ENCODE measurements at regions not wholly inside any gene's neighbourhood (a gene's known extent, or its start where the extent isn't known, plus 50 kb on each side); places are given as distances from the start of the nearest gene placed in this dataset.
"Not testable (repeated sequence)": the region's sequence is repeated elsewhere in the genome, so short reads cannot be mapped to it uniquely, and the experiment has no call there.

- H3K4me1 ChIP-seq (ENCODE audit: insufficient read depth, low read length); H3K9me3 ChIP-seq (ENCODE audit: low read length); H3K4me2 ChIP-seq (ENCODE audit: low read depth, low read length); POLR2A ChIA-PET; BruUV-seq (replicated peaks); H3K36me3 ChIP-seq (replicated peaks in 1 of 2; ENCODE audit: control insufficient read depth in 1 of 2, insufficient read depth in 2 of 2, low read length in 2 of 2); DNase-seq (ENCODE audit: low spot score); H2AFZ ChIP-seq (ENCODE audit: low read length); H4K20me1 ChIP-seq (ENCODE audit: insufficient read depth, low read length); H3K27me3 ChIP-seq (ENCODE audit: control insufficient read depth in 1 of 2, insufficient read depth in 2 of 2, low read length in 2 of 2); H3K4me3 ChIP-seq (replicated peaks in 1 of 3; ENCODE audit: insufficient read depth in 1 of 3, low read depth in 2 of 3, low read length in 3 of 3); FAIRE-seq; H3K9ac ChIP-seq (ENCODE audit: insufficient read depth, low read depth, low read length); intact Hi-C loops (cut with micrococcal nuclease; ENCODE audit: unreplicated experiment); CTCF ChIA-PET (ENCODE audit: low intra/inter-chr PET ratio, low total read pairs); in situ Hi-C loops (cut with HindIII; ENCODE audit: extremely low pct_ligation_motif_present, low pct_unique_long_range_greater_than_20kb); ATAC-seq; H3K27ac ChIP-seq (ENCODE audit: extremely low read length, insufficient read depth, low read length); H3K79me2 ChIP-seq (ENCODE audit: insufficient read depth, low read length): not testable (repeated sequence)
- WGBS (ENCODE audit: low lambda C conversion rate) = 95% methylated on average over 4 of the region's 4 CpGs
Measured at GRCh38 chr5:21480054-21480453, 1373.1 kb downstream of the CDH12 start.

GRCh38 chr5:21473981-21474380, 1379.2 kb downstream of the CDH12 start:
- FAIRE-seq; POLR2A ChIA-PET; DNase-seq (ENCODE audit: low spot score); H3K4me2 ChIP-seq (ENCODE audit: low read depth, low read length); H3K4me1 ChIP-seq (ENCODE audit: insufficient read depth, low read length); H3K9me3 ChIP-seq (ENCODE audit: low read length); intact Hi-C loops (cut with micrococcal nuclease; ENCODE audit: unreplicated experiment); H3K9ac ChIP-seq (ENCODE audit: insufficient read depth, low read depth, low read length); H3K27me3 ChIP-seq (ENCODE audit: control insufficient read depth in 1 of 2, insufficient read depth in 2 of 2, low read length in 2 of 2); H3K36me3 ChIP-seq (replicated peaks in 1 of 2; ENCODE audit: control insufficient read depth in 1 of 2, insufficient read depth in 2 of 2, low read length in 2 of 2); H3K79me2 ChIP-seq (ENCODE audit: insufficient read depth, low read length); ATAC-seq; H2AFZ ChIP-seq (ENCODE audit: low read length); BruUV-seq (replicated peaks); in situ Hi-C loops (cut with HindIII; ENCODE audit: extremely low pct_ligation_motif_present, low pct_unique_long_range_greater_than_20kb); CTCF ChIA-PET (ENCODE audit: low intra/inter-chr PET ratio, low total read pairs); H4K20me1 ChIP-seq (ENCODE audit: insufficient read depth, low read length); H3K27ac ChIP-seq (ENCODE audit: extremely low read length, insufficient read depth, low read length); H3K4me3 ChIP-seq (replicated peaks in 1 of 3; ENCODE audit: insufficient read depth in 1 of 3, low read depth in 2 of 3, low read length in 3 of 3): not testable (repeated sequence)
- WGBS (ENCODE audit: low lambda C conversion rate) = 95% methylated on average over 6 of the region's 6 CpGs

GRCh38 chr5:21473436-21473835, 1379.7 kb downstream of the CDH12 start:
- ATAC-seq; in situ Hi-C loops (cut with HindIII; ENCODE audit: extremely low pct_ligation_motif_present, low pct_unique_long_range_greater_than_20kb); POLR2A ChIA-PET; H3K4me3 ChIP-seq (replicated peaks in 1 of 3; ENCODE audit: insufficient read depth in 1 of 3, low read depth in 2 of 3, low read length in 3 of 3); H3K27ac ChIP-seq (ENCODE audit: extremely low read length, insufficient read depth, low read length); DNase-seq (ENCODE audit: low spot score); CTCF ChIA-PET (ENCODE audit: low intra/inter-chr PET ratio, low total read pairs); H3K79me2 ChIP-seq (ENCODE audit: insufficient read depth, low read length); H4K20me1 ChIP-seq (ENCODE audit: insufficient read depth, low read length); H3K36me3 ChIP-seq (replicated peaks in 1 of 2; ENCODE audit: control insufficient read depth in 1 of 2, insufficient read depth in 2 of 2, low read length in 2 of 2); H2AFZ ChIP-seq (ENCODE audit: low read length); H3K4me2 ChIP-seq (ENCODE audit: low read depth, low read length); H3K9me3 ChIP-seq (ENCODE audit: low read length); BruUV-seq (replicated peaks); H3K4me1 ChIP-seq (ENCODE audit: insufficient read depth, low read length); intact Hi-C loops (cut with micrococcal nuclease; ENCODE audit: unreplicated experiment); H3K27me3 ChIP-seq (ENCODE audit: control insufficient read depth in 1 of 2, insufficient read depth in 2 of 2, low read length in 2 of 2); FAIRE-seq; H3K9ac ChIP-seq (ENCODE audit: insufficient read depth, low read depth, low read length): not testable (repeated sequence)
- WGBS (ENCODE audit: low lambda C conversion rate) = 86% methylated on average over 11 of the region's 13 CpGs

GRCh38 chr5:21471691-21472090, 1381.5 kb downstream of the CDH12 start:
- CTCF ChIA-PET (ENCODE audit: low intra/inter-chr PET ratio, low total read pairs); H3K79me2 ChIP-seq (ENCODE audit: insufficient read depth, low read length); H3K27ac ChIP-seq (ENCODE audit: extremely low read length, insufficient read depth, low read length); H3K9ac ChIP-seq (ENCODE audit: insufficient read depth, low read depth, low read length); DNase-seq (ENCODE audit: low spot score); BruUV-seq (replicated peaks); H3K36me3 ChIP-seq (replicated peaks in 1 of 2; ENCODE audit: control insufficient read depth in 1 of 2, insufficient read depth in 2 of 2, low read length in 2 of 2); FAIRE-seq; POLR2A ChIA-PET; in situ Hi-C loops (cut with HindIII; ENCODE audit: extremely low pct_ligation_motif_present, low pct_unique_long_range_greater_than_20kb); H4K20me1 ChIP-seq (ENCODE audit: insufficient read depth, low read length); intact Hi-C loops (cut with micrococcal nuclease; ENCODE audit: unreplicated experiment); ATAC-seq; H3K4me1 ChIP-seq (ENCODE audit: insufficient read depth, low read length); H2AFZ ChIP-seq (ENCODE audit: low read length); H3K9me3 ChIP-seq (ENCODE audit: low read length); H3K27me3 ChIP-seq (ENCODE audit: control insufficient read depth in 1 of 2, insufficient read depth in 2 of 2, low read length in 2 of 2); H3K4me2 ChIP-seq (ENCODE audit: low read depth, low read length); H3K4me3 ChIP-seq (replicated peaks in 1 of 3; ENCODE audit: insufficient read depth in 1 of 3, low read depth in 2 of 3, low read length in 3 of 3): not testable (repeated sequence)
- no CpG with 5 or more reads among the region's 3 CpGs for WGBS (ENCODE audit: low lambda C conversion rate)
